Adrenal gland (tissue), 9 donors: ENCODE measurements at regions not wholly inside any gene's neighbourhood (a gene's known extent, or its start where the extent isn't known, plus 50 kb on each side); places are given as distances from the start of the nearest gene placed in this dataset.

Source experiments
- DNase-seq, 7 donors: peaks; one replicate each; pipeline ENCODE4 v3.0.0-alpha.2; 2019 to 2020
- H3K27ac ChIP-seq, 5 donors: fragments of 200-600 bp; sonication (generic) in 4 of 5; 1 replicate in 3 of 5; 2 replicates in 2 of 5; pipeline versions ENCODE4 v1.5.1 to v1.8.0; 2016 to 2020; ENCODE audit warnings: mild to moderate bottlenecking in 1 of 5
- H3K27me3 ChIP-seq: fragments of 200-600 bp; 2 replicates; pipeline ENCODE4 v1.8.0; 2021
- H3K36me3 ChIP-seq, 2 donors: fragments of 200-600 bp; replicated peaks in 1 of 2; 1 replicate in 1 of 2; 2 replicates in 1 of 2; pipeline versions ENCODE4 v1.5.1 to v1.8.0; 2018 to 2022
- H3K4me1 ChIP-seq, 2 donors: fragments of 200-600 bp; replicated peaks in 1 of 2; 1 replicate in 1 of 2; 2 replicates in 1 of 2; pipeline versions ENCODE4 v1.5.1 to v1.8.0; 2018 to 2021
- H3K4me3 ChIP-seq, 4 donors: fragments of 200-600 bp; sonication (generic) in 3 of 4; one replicate each; pipeline ENCODE4 v1.5.1; 2016 to 2018
- H3K9me3 ChIP-seq, 3 donors: fragments of 200-600 bp; sonication (generic) in 1 of 3; replicated peaks in 1 of 3; 1 replicate in 2 of 3; 2 replicates in 1 of 3; pipeline versions ENCODE4 v1.5.1 to v1.8.0; 2016 to 2021
- POLR2A ChIP-seq, 2 donors: fragments of 450-650 bp; IDR thresholded peaks; one replicate each; pipeline ENCODE4 v1.6.1; 2017; ENCODE audit warnings: antibody characterized with exemption in 2 of 2, mild to moderate bottlenecking in 2 of 2, moderate library complexity in 1 of 2
- WGBS, 4 donors: extraction: QIAGEN DNeasy Blood & Tissue Kit in 2 of 4; methylation state at CpG; one replicate each; pipeline versions ENCODE4 v1.1.5 to v1.1.7; 2013 to 2017; 5-methylcytosine and 5-hydroxymethylcytosine counted together
- intact Hi-C, 2 donors: fragments of 100-400 bp; cut with DNase I; formaldehyde crosslinking; loops; one replicate each; pipeline versions ENCODE4 v1.14.1 to v1.15.0; 2022 to 2023
- TF ChIP-seq, protein P1 (sequence below), 6 experiments: fragments of 450-650 bp in 4 of 6; fragments of 200-600 bp in 2 of 6; sonication (generic) in 1 of 6; IDR thresholded peaks; 1 replicate in 5 of 6; 2 replicates in 1 of 6; pipeline versions ENCODE4 v1.5.1 to v1.8.0; 2016 to 2021; ENCODE audit warnings: antibody characterized with exemption in 6 of 6, mild to moderate bottlenecking in 2 of 6, moderate library complexity in 1 of 6
- donor health status: healthy with polysubstance abuse.
- donor health status: Bipolar disorder and iron deficiency.
- donor health status: DM: yes; HTN: yes; CAD: no.
- donor health status: DM: no; HTN: no; CAD: no.
- donor health status: DM: no; HTN: no; CAD: no.

DNA sequence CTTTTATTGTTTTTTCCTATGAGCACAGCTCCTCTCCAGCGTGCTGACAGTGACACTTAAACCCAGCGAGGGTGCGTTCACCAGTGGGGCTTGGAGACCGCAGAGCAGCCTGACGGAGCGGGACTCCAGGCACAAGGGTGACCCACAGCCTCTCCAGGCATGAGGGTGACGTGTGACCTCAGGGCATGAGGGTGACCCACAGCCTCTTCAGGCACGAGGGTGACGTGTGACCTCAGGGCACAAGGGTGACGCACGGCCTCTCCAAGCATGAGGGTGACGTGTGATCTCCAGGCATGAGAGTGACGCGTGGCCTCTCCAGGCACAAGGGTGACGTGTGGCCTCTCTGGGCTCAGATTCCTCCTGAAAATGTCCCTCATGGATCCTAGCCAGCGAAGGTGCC lies 164.3 kb upstream of the TCERG1L start:
- Histone ChIP-seq H3K27ac (no peak overlapping the region), H3K4me3 (no peak overlapping the region), H3K9me3 (no peaks in the 10 kb centered on the region), H3K36me3 (no peaks in the 10 kb centered on the region), H3K4me1 (no peaks in the 10 kb centered on the region), H3K27me3 (peaks cover 4% of the 10 kb centered on the region)
- TF ChIP-seq POLR2A (IDR thresholded peaks at IDR 0.05) = no peak
- TF ChIP-seq, protein P1, sequence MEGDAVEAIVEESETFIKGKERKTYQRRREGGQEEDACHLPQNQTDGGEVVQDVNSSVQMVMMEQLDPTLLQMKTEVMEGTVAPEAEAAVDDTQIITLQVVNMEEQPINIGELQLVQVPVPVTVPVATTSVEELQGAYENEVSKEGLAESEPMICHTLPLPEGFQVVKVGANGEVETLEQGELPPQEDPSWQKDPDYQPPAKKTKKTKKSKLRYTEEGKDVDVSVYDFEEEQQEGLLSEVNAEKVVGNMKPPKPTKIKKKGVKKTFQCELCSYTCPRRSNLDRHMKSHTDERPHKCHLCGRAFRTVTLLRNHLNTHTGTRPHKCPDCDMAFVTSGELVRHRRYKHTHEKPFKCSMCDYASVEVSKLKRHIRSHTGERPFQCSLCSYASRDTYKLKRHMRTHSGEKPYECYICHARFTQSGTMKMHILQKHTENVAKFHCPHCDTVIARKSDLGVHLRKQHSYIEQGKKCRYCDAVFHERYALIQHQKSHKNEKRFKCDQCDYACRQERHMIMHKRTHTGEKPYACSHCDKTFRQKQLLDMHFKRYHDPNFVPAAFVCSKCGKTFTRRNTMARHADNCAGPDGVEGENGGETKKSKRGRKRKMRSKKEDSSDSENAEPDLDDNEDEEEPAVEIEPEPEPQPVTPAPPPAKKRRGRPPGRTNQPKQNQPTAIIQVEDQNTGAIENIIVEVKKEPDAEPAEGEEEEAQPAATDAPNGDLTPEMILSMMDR (IDR thresholded peaks at IDR 0.05) = no peak
- intact Hi-C loops = no loop called here
- 82 to 90% (median 85%) methylated on average over 7 to 16 of the region's 16 CpGs for WGBS, 4 donors
- DNase-seq = no peak

DNA sequence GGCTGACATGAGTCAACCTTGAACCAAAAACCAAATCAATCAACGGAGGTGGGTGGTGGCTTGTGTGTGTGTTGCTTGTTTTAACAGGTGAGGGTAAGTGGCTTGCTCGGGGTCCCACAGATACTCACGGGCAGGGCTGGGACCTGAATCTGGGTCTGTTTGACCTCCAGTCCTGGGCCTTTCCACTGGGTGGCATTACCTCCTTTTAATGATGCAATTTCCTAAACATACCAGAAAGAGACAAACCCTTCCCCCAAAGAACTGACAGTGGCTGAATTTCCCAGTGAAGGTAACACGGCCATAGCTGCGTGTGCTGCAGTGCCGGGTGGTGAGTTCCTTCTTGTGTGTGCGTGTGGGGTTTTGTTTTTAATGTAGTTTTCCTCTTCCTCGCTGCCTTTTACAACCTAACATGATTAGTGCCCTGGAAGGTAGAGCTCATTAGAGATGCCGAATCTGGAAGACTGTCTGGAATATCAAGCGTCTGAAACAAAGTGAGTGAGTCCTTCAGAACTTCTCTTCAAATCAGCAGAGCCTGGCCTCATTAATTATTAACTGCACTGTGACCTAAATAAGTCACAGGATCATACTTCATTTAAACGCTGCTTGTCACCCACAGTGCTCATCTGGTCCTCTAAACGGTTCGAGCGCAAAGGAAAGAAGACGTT lies 166.1 kb upstream of the TCERG1L start:
- no peak for TF ChIP-seq POLR2A (IDR thresholded peaks at IDR 0.05)
- TF ChIP-seq, protein P1 (IDR thresholded peaks at IDR 0.05) = no peak
- Histone ChIP-seq H3K4me1 (no peaks in the 10 kb centered on the region), H3K27ac (no peak overlapping the region), H3K36me3 (no peaks in the 10 kb centered on the region), H3K4me3 (no peak overlapping the region), H3K9me3 (no peaks in the 10 kb centered on the region), H3K27me3 (peaks cover 4% of the 10 kb centered on the region)
- WGBS, 4 donors = 50 to 61% (median 59%) methylated on average over 15 of the region's 15 CpGs
- DNase-seq = no peak
- intact Hi-C loops = no loop called here

DNA sequence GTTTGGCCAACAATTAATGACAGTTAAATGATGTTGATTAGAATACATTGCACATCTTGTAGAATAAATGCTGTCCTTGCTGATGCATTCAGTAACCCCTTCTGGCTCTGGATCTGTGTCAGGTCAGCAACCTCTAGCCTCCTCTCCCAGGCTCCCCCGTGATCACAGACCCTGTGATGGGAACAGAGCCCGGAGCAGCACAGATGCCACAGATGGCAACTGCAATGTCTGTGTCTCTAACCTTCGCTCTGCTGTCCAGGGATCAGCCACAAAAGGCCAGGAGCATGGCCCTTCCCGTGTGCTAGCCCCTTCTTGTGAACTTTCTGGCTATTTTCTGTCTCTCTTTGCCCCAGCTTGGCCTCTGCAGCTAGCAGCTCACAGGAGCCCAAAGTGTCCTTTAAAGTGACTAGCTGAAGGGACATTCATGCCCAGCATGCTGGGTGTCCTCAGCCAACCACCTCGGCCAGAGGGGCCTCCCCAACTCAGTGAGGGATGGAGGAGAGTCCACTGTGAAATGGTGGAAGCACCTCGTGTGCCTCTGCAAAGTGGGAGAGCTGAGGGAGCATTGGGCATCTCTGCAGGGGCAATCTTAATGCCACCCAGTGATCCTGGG lies 167.0 kb upstream of the TCERG1L start:
- Histone ChIP-seq H3K36me3 (no peaks in the 10 kb centered on the region), H3K4me1 (no peaks in the 10 kb centered on the region), H3K9me3 (no peaks in the 10 kb centered on the region), H3K27ac (no peak overlapping the region), H3K27me3 (peaks cover 4% of the 10 kb centered on the region), H3K4me3 (no peak overlapping the region)
- intact Hi-C loops = no loop called here
- TF ChIP-seq, protein P1 (IDR thresholded peaks at IDR 0.05) = no peak
- TF ChIP-seq POLR2A (IDR thresholded peaks at IDR 0.05) = no peak
- no peak for DNase-seq
- WGBS, 4 donors = 50 to 63% (median 58%) methylated on average over 6 of the region's 6 CpGs

DNA sequence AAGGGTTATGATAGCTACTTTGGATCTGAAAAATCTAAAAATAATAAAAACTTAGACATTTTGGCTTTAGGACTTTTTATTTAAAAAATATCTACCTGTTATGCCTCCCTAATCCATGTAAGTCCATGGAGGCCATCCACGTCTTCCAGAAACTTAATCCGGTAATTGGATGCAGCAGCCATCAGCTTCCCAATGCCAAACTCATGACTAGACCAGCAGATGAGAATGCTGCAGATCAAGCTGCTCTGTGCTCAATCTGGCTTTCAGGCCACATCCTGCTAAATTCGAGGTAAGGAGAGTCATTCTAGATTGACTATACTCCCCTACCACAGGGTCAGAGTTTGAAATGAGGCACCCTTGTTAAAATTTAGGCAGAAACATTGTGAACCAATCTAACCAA lies 168.5 kb upstream of the TCERG1L start:
- no peaks in the 10 kb centered on the region for H3K9me3 ChIP-seq
- no peak overlapping the region for H3K27ac ChIP-seq
- intact Hi-C loops = no loop called here
- peaks cover 4% of the 10 kb centered on the region for H3K27me3 ChIP-seq
- H3K4me3 ChIP-seq = no peak overlapping the region
- TF ChIP-seq, protein P1 (IDR thresholded peaks at IDR 0.05) = no peak
- TF ChIP-seq POLR2A (IDR thresholded peaks at IDR 0.05) = no peak
- no peaks in the 10 kb centered on the region for H3K36me3 ChIP-seq
- no peaks in the 10 kb centered on the region for H3K4me1 ChIP-seq
- 67 to 74% (median 71%) methylated on average over 3 of the region's 3 CpGs for WGBS, 4 donors
- DNase-seq = no peak
